ENCODE measurements at regions not wholly inside any gene's neighbourhood (a gene's known extent, or its start where the extent isn't known, plus 50 kb on each side); places are given as distances from the start of the nearest gene placed in this dataset.

- no peak for DNase-seq (ENCODE audit: low spot score)
- in situ Hi-C loops (cut with MboI; ENCODE audit: low pct_unique_long_range_greater_than_20kb, low sequenced_read_pairs, unreplicated experiment) = no loop called here
Observed at GRCh38 chr10:129244757-129245156, 222.3 kb upstream of the MGMT start.

GRCh38 chr10:129253161-129253864, 213.7 kb upstream of the MGMT start:
- no peak for TF ChIP-seq CTCF (IDR thresholded peaks at IDR 0.05; ENCODE audit: extremely low read depth, insufficient read depth, missing control alignments)
- in situ Hi-C loops (cut with MboI; ENCODE audit: low pct_unique_long_range_greater_than_20kb, low sequenced_read_pairs, unreplicated experiment) = no loop called here

More at GRCh38 chr10:129244757-129245156, 222.3 kb upstream of the MGMT start:
- no peak for TF ChIP-seq CTCF (IDR thresholded peaks at IDR 0.05; ENCODE audit: extremely low read depth, insufficient read depth, missing control alignments)

GRCh38 chr10:129253865-129254179, 213.2 kb upstream of the MGMT start:
- in situ Hi-C loops (cut with MboI; ENCODE audit: low pct_unique_long_range_greater_than_20kb, low sequenced_read_pairs, unreplicated experiment) = no loop called here
- no peak for DNase-seq (ENCODE audit: low spot score)
- TF ChIP-seq CTCF (IDR thresholded peaks at IDR 0.05; ENCODE audit: extremely low read depth, insufficient read depth, missing control alignments) = no peak

More at GRCh38 chr10:129253161-129253864, 213.7 kb upstream of the MGMT start:
- DNase-seq (ENCODE audit: low spot score) = no peak

- in situ Hi-C loops (cut with MboI; ENCODE audit: low pct_unique_long_range_greater_than_20kb, low sequenced_read_pairs, unreplicated experiment) = no loop called here
- TF ChIP-seq CTCF (IDR thresholded peaks at IDR 0.05; ENCODE audit: extremely low read depth, insufficient read depth, missing control alignments) = no peak
- no peak for DNase-seq (ENCODE audit: low spot score)
Observed at GRCh38 chr10:129258283-129258923, 208.6 kb upstream of the MGMT start.

GRCh38 chr10:129259128-129259815, 207.8 kb upstream of the MGMT start:
- in situ Hi-C loops (cut with MboI; ENCODE audit: low pct_unique_long_range_greater_than_20kb, low sequenced_read_pairs, unreplicated experiment) = no loop called here
- DNase-seq (ENCODE audit: low spot score) = no peak
- no peak for TF ChIP-seq CTCF (IDR thresholded peaks at IDR 0.05; ENCODE audit: extremely low read depth, insufficient read depth, missing control alignments)

GRCh38 chr10:129272176-129272575, 194.9 kb upstream of the MGMT start:
- TF ChIP-seq CTCF (IDR thresholded peaks at IDR 0.05; ENCODE audit: extremely low read depth, insufficient read depth, missing control alignments) = no peak
- DNase-seq (ENCODE audit: low spot score) = no peak
- in situ Hi-C loops (cut with MboI; ENCODE audit: low pct_unique_long_range_greater_than_20kb, low sequenced_read_pairs, unreplicated experiment) = no loop called here
